SK-N-SH treated with all-trans-retinoic acid at 6 μM for 48 hours (cell line): ENCODE measurements at regions not wholly inside any gene's neighbourhood (a gene's known extent, or its start where the extent isn't known, plus 50 kb on each side); places are given as distances from the start of the nearest gene placed in this dataset.

ENCODE experiments used
- CSDC2 ChIP-seq: fragments of 250-450 bp; sonication (Bioruptor Pico); IDR thresholded peaks from 2 replicates; pipeline ENCODE4 v1.5.0; 2020; ENCODE audit warnings: mild to moderate bottlenecking, moderate library complexity
- TOX ChIP-seq: fragments of 250-450 bp; sonication (Bioruptor Pico); IDR thresholded peaks from 2 replicates; pipeline ENCODE4 v1.8.0; 2021; ENCODE audit warnings: mild to moderate bottlenecking, moderate library complexity, borderline replicate concordance
- ZC3H10 ChIP-seq: fragments of 250-450 bp; sonication (Bioruptor Pico); IDR thresholded peaks from 2 replicates; pipeline ENCODE4 v1.5.1; 2021; ENCODE audit warnings: mild to moderate bottlenecking, moderate library complexity

DNA sequence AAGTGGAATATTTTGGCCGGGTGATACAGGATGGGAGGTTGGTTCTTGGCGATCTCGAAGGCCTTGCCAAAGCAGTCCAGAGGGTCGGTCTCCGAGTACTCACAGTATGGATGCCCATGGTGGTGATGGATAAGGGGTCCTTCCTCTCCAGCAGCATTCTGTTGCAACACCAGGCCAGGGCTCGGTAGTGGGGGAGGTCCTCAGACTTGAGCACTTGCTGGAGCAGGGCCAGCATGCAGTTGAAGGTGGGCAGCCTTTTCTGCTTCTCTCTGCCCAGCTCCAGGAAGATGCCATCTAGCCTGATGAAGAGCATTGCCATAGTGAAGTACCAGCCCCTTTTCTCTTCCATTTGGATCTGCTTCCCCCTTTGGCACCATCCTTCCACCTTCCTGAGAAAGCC lies 99.4 kb upstream of the MCHR2 start:
- TF ChIP-seq ZC3H10 (CRISPR knock-in tag) (no peak), TOX (CRISPR knock-in tag) (no peak), CSDC2 (no peak)
